Astrocyte of the spinal cord (primary cell): ENCODE measurements at regions not wholly inside any gene's neighbourhood (a gene's known extent, or its start where the extent isn't known, plus 50 kb on each side); places are given as distances from the start of the nearest gene placed in this dataset.
A peak's percentile ranks its signal among the peaks of the same experiment; 100 is the strongest.

Experiments used
- DNase-seq: peaks from one replicate; pipeline ENCODE4 v3.0.0; 2011; ENCODE audit warnings: low read depth, low spot score
- H3K4me3 ChIP-seq: 2 replicates; pipeline ENCODE4 v1.5.1; 2011; ENCODE audit warnings: low read depth, mild to moderate bottlenecking, low read length, moderate library complexity
- in situ Hi-C: cut with HindIII; loops from 2 replicates; pipeline ENCODE4 v1.10.0; 2017; ENCODE audit warnings: low sequenced_read_pairs
- TF ChIP-seq, protein P1 (sequence below): IDR thresholded peaks from 2 replicates; pipeline ENCODE4 v1.5.1; 2012; ENCODE audit warnings: low read depth, mild to moderate bottlenecking, low read length, inconsistent platforms

DNA sequence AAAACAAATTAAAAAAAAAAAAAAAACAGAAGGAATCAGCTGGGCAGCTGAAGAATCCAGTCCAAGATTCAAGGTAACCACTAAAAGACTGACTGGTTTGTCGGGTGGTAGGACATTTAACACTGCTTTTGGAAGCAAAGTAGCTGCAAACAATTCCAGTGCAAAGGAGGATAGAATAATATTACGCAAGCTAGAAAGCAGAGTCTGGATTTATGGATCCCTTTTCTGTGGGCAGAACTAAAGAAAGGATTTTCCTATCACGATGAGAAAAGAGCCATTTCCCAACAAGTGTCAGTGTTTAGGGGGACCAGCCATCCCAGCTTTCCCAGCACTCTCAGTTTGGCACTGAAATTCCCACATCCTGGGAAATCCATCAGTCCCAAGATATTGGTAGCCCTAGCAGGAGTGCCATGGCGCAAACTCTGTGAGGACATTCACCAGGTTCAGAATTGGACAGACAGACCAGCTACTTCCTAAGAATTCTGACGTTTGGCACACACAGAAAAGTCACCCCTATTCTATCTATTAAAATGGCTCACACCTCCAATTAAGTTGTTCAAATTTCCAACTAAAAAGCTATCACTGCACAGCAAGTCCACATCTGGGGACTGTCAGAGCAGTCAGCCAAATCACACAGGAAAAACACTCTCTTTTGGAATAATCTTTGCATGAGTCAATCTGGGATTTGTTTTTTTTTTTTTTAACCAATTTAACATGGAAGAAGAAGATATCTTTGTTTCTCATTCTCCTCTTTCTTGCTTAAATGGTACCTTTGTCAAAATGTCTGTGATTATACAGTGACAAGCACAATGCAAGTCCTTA lies 356.8 kb upstream of the ARID1B start:
- in situ Hi-C loops: no loop called here
- H3K4me3 ChIP-seq: no peak overlapping the region
- TF ChIP-seq, protein P1, sequence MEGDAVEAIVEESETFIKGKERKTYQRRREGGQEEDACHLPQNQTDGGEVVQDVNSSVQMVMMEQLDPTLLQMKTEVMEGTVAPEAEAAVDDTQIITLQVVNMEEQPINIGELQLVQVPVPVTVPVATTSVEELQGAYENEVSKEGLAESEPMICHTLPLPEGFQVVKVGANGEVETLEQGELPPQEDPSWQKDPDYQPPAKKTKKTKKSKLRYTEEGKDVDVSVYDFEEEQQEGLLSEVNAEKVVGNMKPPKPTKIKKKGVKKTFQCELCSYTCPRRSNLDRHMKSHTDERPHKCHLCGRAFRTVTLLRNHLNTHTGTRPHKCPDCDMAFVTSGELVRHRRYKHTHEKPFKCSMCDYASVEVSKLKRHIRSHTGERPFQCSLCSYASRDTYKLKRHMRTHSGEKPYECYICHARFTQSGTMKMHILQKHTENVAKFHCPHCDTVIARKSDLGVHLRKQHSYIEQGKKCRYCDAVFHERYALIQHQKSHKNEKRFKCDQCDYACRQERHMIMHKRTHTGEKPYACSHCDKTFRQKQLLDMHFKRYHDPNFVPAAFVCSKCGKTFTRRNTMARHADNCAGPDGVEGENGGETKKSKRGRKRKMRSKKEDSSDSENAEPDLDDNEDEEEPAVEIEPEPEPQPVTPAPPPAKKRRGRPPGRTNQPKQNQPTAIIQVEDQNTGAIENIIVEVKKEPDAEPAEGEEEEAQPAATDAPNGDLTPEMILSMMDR: no peak

DNA sequence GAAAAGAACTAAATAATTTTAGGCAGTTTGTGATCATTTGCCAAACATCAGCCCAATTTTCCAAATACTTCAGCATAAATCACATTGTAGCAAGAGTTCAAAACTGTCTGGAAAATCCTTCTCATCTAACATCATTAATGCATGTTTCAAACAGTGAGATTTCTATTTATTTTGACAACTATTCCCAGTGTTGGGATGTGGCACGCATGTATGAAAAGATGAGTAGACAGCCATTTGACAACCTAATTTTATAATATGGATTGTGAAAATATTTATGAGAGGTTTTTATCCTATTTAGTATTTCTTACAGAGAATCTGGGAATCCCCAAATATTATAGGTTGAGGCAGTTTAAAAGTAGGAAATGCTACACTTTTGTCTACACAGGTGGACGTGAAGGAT lies 357.6 kb upstream of the ARID1B start:
- no peak for DNase-seq
- no peak overlapping the region for H3K4me3 ChIP-seq
- TF ChIP-seq, protein P1: no peak
- in situ Hi-C loops: no loop called here

More for the DNA sequence above, 356.8 kb upstream of the ARID1B start:
- peak; percentile 39 for DNase-seq

DNA sequence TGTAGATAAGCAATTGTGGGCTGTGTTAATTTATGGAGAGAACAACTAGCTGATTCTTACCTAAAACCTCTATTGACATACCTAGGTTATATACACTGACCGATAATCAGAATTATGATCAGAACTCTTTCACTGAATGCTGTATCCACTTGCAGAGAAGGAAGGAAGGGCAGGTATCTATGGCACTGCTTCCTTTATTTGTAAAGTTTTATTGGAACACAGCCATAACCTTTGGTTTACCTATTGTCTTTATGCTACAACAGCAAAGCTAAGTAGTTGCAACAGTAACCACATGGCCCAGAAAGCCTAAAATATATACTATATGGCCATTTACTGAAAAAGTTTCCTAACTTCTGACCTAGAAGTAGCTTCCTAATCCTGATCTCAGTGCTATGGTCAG lies 358.9 kb upstream of the ARID1B start:
- TF ChIP-seq, protein P1: no peak
- DNase-seq: no peak
- H3K4me3 ChIP-seq: no peak overlapping the region
- in situ Hi-C loops: no loop called here

DNA sequence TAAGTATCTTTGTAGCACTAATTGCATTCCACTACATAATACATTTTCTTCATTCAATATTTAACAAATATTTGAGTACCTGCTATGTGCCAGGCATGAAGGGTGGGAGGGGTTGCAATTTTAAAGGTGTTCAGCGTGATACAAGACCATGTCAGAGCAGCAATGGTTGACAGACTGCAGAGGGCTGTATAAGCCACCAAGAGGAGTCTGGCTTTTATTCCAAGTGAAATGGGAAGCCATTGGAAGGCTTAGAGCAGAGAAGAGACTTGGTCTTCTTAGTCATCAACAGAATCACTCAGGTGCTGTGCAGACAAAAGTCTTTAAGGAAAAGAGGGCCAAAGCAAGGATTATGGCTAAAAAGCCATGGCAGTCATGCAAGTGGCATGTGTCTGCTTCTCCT lies 360.8 kb upstream of the ARID1B start:
- DNase-seq: no peak
- in situ Hi-C loops: no loop called here
- TF ChIP-seq, protein P1: peak; percentile 20

DNA sequence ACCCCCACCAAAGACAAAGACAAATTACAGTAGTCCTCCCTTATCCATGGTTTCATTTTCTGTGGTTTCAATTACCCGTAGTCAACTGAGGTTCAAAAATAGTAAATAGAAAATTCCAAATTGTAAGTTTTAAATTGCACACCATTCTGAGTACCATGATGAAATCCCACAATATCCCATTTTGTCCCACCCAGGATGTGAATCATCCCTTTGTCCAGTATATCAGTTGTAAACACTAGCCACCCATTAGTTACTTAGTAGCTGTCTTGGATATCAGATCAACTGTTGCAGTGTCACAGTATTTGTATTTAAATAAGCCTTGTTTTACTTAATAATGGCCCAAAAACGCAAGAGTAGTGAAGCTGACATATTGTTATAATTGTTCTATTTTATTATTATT lies 364.0 kb upstream of the ARID1B start:
- TF ChIP-seq, protein P1: no peak
- H3K4me3 ChIP-seq: no peak overlapping the region
- DNase-seq: no peak
- in situ Hi-C loops: no loop called here

More for the DNA sequence above, 360.8 kb upstream of the ARID1B start:
- no peak overlapping the region for H3K4me3 ChIP-seq

DNA sequence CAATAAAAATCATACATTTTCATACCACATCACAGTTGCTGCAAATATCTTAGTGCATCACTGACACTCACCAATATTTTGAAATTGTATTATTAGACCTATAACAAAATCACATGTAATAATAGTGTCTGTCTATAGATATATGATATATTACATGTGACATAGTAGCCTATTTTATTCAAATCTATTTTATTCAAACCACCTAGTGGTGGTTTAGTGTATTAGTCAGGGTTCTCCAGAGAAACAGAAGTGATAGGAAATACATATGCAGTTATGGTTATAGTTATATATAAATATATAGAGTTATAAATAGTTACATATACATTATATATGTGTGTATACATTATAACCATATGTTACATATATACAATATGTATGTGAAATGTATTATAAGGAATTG lies 366.5 kb upstream of the ARID1B start:
- TF ChIP-seq, protein P1: peak; percentile 32
- no peak for DNase-seq
- no peak overlapping the region for H3K4me3 ChIP-seq
- in situ Hi-C loops: no loop called here
